ENCODE measurements at regions not wholly inside any gene's neighbourhood (a gene's known extent, or its start where the extent isn't known, plus 50 kb on each side); places are given as distances from the start of the nearest gene placed in this dataset.
"Not testable (repeated sequence)": the region's sequence is repeated elsewhere in the genome, so short reads cannot be mapped to it uniquely, and the experiment has no call there.

DNA sequence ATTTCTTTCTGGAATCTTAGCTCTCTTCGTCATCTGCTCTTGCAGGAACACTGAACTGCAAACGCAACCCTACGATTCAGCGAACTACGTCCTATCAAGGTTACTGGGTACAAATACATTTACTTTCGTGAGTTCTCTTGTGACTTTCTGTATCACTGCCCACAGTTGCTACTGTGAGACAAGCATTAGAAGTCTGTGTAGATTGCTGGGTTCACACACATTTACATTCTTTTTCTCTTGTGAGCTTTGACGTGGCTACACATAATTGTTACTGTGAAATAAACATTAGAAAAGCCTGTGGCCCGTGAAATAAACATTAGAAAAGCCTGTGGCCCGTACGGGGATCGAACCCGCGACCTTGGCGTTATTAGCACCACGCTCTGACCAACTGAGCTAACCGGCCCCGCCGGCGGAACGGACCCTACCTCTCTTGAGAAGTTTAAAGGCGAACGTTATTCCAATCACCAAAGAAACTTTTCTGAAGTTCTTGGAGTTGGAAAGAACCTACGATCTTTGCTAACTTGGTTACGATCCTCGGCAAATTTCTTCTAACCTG lies 61.2 kb upstream of the ZNF322 start:
- not testable (repeated sequence) for H3K4me3 ChIP-seq (replicated peaks; ENCODE audit: low read depth, low read length); DNase-seq (ENCODE audit: low read depth)

- DNase-seq (ENCODE audit: low read depth); H3K4me3 ChIP-seq (replicated peaks; ENCODE audit: low read depth, low read length): not testable (repeated sequence)
Measured at GRCh38 chr6:26730019-26730766, 70.6 kb upstream of the ZNF322 start.

DNA sequence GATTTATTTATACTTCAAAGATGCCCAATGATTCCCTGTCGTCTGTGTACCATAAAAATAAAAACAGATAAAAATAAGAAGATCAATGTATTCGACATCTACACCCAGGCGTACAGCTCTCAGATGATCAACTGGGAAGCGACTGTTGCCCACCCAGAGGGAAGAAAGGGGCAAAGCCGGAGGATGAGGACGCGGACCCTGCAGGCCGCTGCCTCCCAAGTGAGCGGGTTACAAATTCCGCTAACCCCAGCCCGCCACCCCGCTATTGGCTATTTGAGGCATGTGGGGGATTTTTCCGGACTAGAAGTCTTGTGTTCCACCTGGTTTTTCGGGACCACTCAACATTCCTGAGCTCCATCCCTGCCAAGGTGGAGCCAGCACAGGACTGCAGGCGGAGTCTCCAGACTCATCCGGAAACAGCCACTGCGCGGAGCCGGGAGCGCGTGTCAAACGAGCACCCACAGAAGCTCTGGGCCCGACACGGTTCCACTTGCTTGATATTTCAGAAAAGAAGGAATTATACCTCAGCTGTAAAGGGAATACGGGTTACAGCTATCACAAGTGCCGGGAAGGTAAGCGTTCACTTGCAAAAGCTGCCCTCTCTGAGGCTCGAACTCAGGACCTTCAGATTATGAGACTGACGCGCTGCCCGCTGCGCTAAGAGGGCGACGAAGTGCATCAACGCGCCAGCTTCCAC lies 75.4 kb upstream of the ZNF322 start:
- not testable (repeated sequence) for DNase-seq (ENCODE audit: low read depth); H3K4me3 ChIP-seq (replicated peaks; ENCODE audit: low read depth, low read length)

DNA sequence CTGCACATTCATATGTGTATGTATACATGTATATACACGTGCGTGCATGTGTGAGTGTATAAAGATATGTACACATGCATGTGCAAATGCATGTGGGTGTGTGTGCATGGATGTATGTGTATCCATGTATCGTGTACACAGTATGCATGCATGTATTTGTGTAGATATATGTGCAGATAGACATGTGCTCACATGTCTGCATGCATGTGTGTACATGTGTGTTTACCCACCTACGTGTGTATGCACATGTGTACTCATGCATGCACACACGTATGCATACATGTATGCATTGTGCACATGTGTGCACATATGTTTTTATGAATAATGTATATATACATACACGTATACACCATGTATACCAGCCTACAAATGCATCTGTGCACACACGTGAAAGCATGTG lies 80.3 kb upstream of the ZNF322 start:
- DNase-seq (ENCODE audit: low read depth) = no peak
- TF ChIP-seq CTCF (IDR thresholded peaks at IDR 0.05; ENCODE audit: low read length, missing control alignments) = no peak
- H3K4me3 ChIP-seq (replicated peaks; ENCODE audit: low read depth, low read length) = no peak overlapping the region

DNA sequence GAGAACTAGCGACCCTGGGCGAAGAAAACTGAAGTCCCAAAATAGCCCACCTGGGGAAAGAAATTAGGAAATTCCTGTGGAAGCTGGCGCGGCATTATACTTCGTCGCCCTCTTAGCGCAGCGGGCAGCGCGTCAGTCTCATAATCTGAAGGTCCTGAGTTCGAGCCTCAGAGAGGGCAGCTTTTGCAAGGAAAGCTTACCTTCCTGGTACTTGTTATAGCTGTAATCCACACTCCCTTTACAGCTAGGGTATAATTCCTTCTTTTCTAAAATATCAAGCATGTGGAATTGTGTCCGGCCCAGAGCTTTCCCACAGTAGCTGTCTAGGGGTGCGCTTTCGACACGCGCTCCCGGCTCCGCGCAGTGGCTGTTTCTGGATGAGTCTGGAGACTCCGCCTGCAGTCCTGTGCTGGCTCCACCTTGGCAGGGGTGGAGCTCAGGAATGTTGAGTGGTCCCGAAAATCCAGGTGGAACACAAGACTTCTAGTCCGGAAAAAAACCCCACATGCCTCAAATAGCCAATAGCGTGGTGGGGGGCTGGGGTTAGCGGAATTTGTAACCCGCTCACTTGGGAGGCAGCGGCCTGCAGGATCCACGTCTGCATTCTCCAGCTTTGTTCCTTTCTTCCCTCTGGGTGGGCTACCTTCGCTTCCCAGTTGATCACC lies 83.7 kb upstream of the ZNF322 start:
- no peak for TF ChIP-seq CTCF (IDR thresholded peaks at IDR 0.05; ENCODE audit: low read length, missing control alignments)
- DNase-seq (ENCODE audit: low read depth) = peak; percentile 47
- peak overlapping the region; percentile 12 for H3K4me3 ChIP-seq (replicated peaks; ENCODE audit: low read depth, low read length)

DNA sequence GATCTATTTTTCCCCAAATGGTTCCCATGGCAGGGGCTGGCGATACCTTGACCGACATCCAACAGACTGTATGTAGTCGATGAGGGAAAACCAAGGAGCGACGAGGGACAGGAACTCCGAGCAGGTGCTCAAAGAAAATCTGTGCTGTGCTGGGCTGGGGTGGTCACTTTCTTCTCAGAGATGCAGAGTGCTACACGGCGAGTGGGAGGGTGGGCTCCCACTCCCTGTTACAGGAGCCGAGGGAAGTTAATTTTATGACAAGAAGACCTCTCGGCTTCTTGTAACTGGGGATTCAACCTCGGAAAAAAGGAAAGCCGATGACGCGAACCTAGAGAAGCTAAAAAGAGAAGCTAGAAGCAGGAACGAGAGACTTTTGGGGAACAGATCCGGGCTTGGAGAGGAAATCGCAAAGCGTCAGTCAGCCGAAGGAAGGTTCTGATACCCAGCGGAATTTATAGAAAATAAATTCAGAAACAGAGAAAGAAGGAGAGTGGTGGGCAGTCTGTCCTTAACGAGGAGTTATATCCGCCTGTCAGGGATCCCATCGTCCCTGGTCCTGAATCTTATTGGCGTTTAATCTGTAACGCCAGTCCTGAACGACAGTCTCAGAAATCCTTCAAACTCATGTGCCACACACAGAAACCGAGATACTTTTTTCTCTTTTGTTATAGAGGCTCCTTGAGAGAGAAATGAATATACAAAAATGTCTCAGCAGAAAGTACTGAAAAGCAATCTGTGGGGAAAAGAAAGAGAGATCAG lies 84.6 kb upstream of the ZNF322 start:
- no peak for DNase-seq (ENCODE audit: low read depth)
- peak overlapping the region; percentile 4 for H3K4me3 ChIP-seq (replicated peaks; ENCODE audit: low read depth, low read length)
- no peak for TF ChIP-seq CTCF (IDR thresholded peaks at IDR 0.05; ENCODE audit: low read length, missing control alignments)

- H3K4me3 ChIP-seq (replicated peaks; ENCODE audit: low read depth, low read length); DNase-seq (ENCODE audit: low read depth): not testable (repeated sequence)
Measured at GRCh38 chr6:26744837-26745282, 85.3 kb upstream of the ZNF322 start.

- not testable (repeated sequence) for H3K4me3 ChIP-seq (replicated peaks; ENCODE audit: low read depth, low read length); DNase-seq (ENCODE audit: low read depth)
Measured at GRCh38 chr6:26745964-26746363, 86.4 kb upstream of the ZNF322 start.

- not testable (repeated sequence) for H3K4me3 ChIP-seq (replicated peaks; ENCODE audit: low read depth, low read length); DNase-seq (ENCODE audit: low read depth)
Measured at GRCh38 chr6:26749126-26749758, 89.7 kb upstream of the ZNF322 start.

- DNase-seq (ENCODE audit: low read depth); H3K4me3 ChIP-seq (replicated peaks; ENCODE audit: low read depth, low read length): not testable (repeated sequence)
Measured at GRCh38 chr6:26749759-26750126, 90.2 kb upstream of the ZNF322 start.
